ENCODE measurements at regions not wholly inside any gene's neighbourhood (a gene's known extent, or its start where the extent isn't known, plus 50 kb on each side); places are given as distances from the start of the nearest gene placed in this dataset.
"Not testable (repeated sequence)": the region's sequence is repeated elsewhere in the genome, so short reads cannot be mapped to it uniquely, and the experiment has no call there.

GRCh38 chr16:87033541-87034300, 283.5 kb downstream of the C16orf95 start:
- H3K36me3 Mint-ChIP-seq (ENCODE audit: low read depth): no peaks in the 10 kb centered on the region
- ATAC-seq (no peak), DNase-seq (no peak)
- no peaks in the 10 kb centered on the region for H3K27me3 Mint-ChIP-seq (ENCODE audit: low read depth)
- POLR2A ChIA-PET: no interaction called here
- CTCF ChIA-PET: interaction anchor here (0.8 kb wide), 1 partner anchor 29 kb away, joined by 4 read pairs; no protein-coding TSS in a partner anchor
- H3K9me3 Mint-ChIP-seq (ENCODE audit: insufficient read depth): no peaks in the 10 kb centered on the region
- no peak overlapping the region for H3K27ac Mint-ChIP-seq
- no peaks in the 10 kb centered on the region for H3K4me1 Mint-ChIP-seq (ENCODE audit: low read depth)
- no peak overlapping the region for H3K4me3 Mint-ChIP-seq

GRCh38 chr16:87034317-87034716, 282.9 kb downstream of the C16orf95 start:
- ATAC-seq (no peak), DNase-seq (no peak)
- no peaks in the 10 kb centered on the region for H3K9me3 Mint-ChIP-seq (ENCODE audit: insufficient read depth)
- no peaks in the 10 kb centered on the region for H3K4me1 Mint-ChIP-seq (ENCODE audit: low read depth)
- H3K36me3 Mint-ChIP-seq (ENCODE audit: low read depth): no peaks in the 10 kb centered on the region
- CTCF ChIA-PET: interaction anchor here (0.8 kb wide), 1 partner anchor 28 kb away, joined by 4 read pairs; no protein-coding TSS in a partner anchor
- H3K4me3 Mint-ChIP-seq: no peak overlapping the region
- POLR2A ChIA-PET: no interaction called here
- H3K27ac Mint-ChIP-seq: no peak overlapping the region
- no peaks in the 10 kb centered on the region for H3K27me3 Mint-ChIP-seq (ENCODE audit: low read depth)

- no peak for DNase-seq
- no peak overlapping the region for H3K4me3 Mint-ChIP-seq
- no peaks in the 10 kb centered on the region for H3K9me3 Mint-ChIP-seq (ENCODE audit: insufficient read depth)
- POLR2A ChIA-PET: no interaction called here
- CTCF ChIA-PET: no interaction called here
- H3K4me1 Mint-ChIP-seq (ENCODE audit: low read depth): no peaks in the 10 kb centered on the region
- H3K36me3 Mint-ChIP-seq (ENCODE audit: low read depth): no peaks in the 10 kb centered on the region
- no peak overlapping the region for H3K27ac Mint-ChIP-seq
- H3K27me3 Mint-ChIP-seq (ENCODE audit: low read depth): no peaks in the 10 kb centered on the region
- no peak for ATAC-seq
Measured at GRCh38 chr16:87035053-87035452, 282.1 kb downstream of the C16orf95 start.

GRCh38 chr16:87037012-87037411, 280.2 kb downstream of the C16orf95 start:
- Mint-ChIP-seq H3K27me3 (ENCODE audit: low read depth) (no peaks in the 10 kb centered on the region), H3K36me3 (ENCODE audit: low read depth) (no peaks in the 10 kb centered on the region), H3K4me3 (no peak overlapping the region), H3K4me1 (ENCODE audit: low read depth) (no peaks in the 10 kb centered on the region), H3K9me3 (ENCODE audit: insufficient read depth) (no peaks in the 10 kb centered on the region), H3K27ac (no peak overlapping the region)
- DNase-seq (no peak), ATAC-seq (no peak)
- ChIA-PET POLR2A (no interaction called here), CTCF (interaction anchor here (1.1 kb wide), 1 partner anchor 25 kb away, joined by 6 read pairs; no protein-coding TSS in a partner anchor)

- H3K4me1 Mint-ChIP-seq (ENCODE audit: low read depth); ATAC-seq; H3K4me3 Mint-ChIP-seq; H3K9me3 Mint-ChIP-seq (ENCODE audit: insufficient read depth); H3K36me3 Mint-ChIP-seq (ENCODE audit: low read depth); CTCF ChIA-PET; H3K27me3 Mint-ChIP-seq (ENCODE audit: low read depth); H3K27ac Mint-ChIP-seq; POLR2A ChIA-PET; DNase-seq: not testable (repeated sequence)
Measured at GRCh38 chr16:87038528-87038927, 278.7 kb downstream of the C16orf95 start.

GRCh38 chr16:87040169-87041117, 276.7 kb downstream of the C16orf95 start:
- Mint-ChIP-seq H3K27ac (no peak overlapping the region), H3K27me3 (ENCODE audit: low read depth) (no peaks in the 10 kb centered on the region), H3K9me3 (ENCODE audit: insufficient read depth) (no peaks in the 10 kb centered on the region), H3K36me3 (ENCODE audit: low read depth) (no peaks in the 10 kb centered on the region), H3K4me3 (no peak overlapping the region), H3K4me1 (ENCODE audit: low read depth) (no peaks in the 10 kb centered on the region)
- CTCF ChIA-PET: no interaction called here
- DNase-seq (no peak), ATAC-seq (no peak)
- POLR2A ChIA-PET: no interaction called here

- ATAC-seq: no peak
Measured at GRCh38 chr16:87041286-87041685, 275.9 kb downstream of the C16orf95 start.

GRCh38 chr16:87042551-87043230, 274.5 kb downstream of the C16orf95 start:
- Mint-ChIP-seq H3K36me3 (ENCODE audit: low read depth) (no peaks in the 10 kb centered on the region), H3K27ac (no peak overlapping the region), H3K4me3 (no peak overlapping the region), H3K9me3 (ENCODE audit: insufficient read depth) (no peaks in the 10 kb centered on the region), H3K27me3 (ENCODE audit: low read depth) (no peaks in the 10 kb centered on the region), H3K4me1 (ENCODE audit: low read depth) (no peaks in the 10 kb centered on the region)
- ChIA-PET CTCF (interaction anchor here (1.5 kb wide), 1 partner anchor 20 kb away, joined by 8 read pairs; no protein-coding TSS in a partner anchor), POLR2A (no interaction called here)
- DNase-seq (no peak), ATAC-seq (no peak)

More at GRCh38 chr16:87041286-87041685, 275.9 kb downstream of the C16orf95 start:
- ChIA-PET CTCF (no interaction called here), POLR2A (no interaction called here)
- Mint-ChIP-seq H3K4me1 (ENCODE audit: low read depth) (no peaks in the 10 kb centered on the region), H3K27ac (no peak overlapping the region), H3K27me3 (ENCODE audit: low read depth) (no peaks in the 10 kb centered on the region), H3K9me3 (ENCODE audit: insufficient read depth) (no peaks in the 10 kb centered on the region), H3K4me3 (no peak overlapping the region), H3K36me3 (ENCODE audit: low read depth) (no peaks in the 10 kb centered on the region)
- no peak for DNase-seq

GRCh38 chr16:87043231-87044031, 273.8 kb downstream of the C16orf95 start:
- no peaks in the 10 kb centered on the region for H3K36me3 Mint-ChIP-seq (ENCODE audit: low read depth)
- ChIA-PET CTCF (interaction anchor here (1.5 kb wide), 1 partner anchor 19 kb away, joined by 8 read pairs; no protein-coding TSS in a partner anchor), POLR2A (no interaction called here)
- DNase-seq (no peak), ATAC-seq (no peak)
- no peaks in the 10 kb centered on the region for H3K9me3 Mint-ChIP-seq (ENCODE audit: insufficient read depth)
- H3K4me1 Mint-ChIP-seq (ENCODE audit: low read depth): no peaks in the 10 kb centered on the region
- no peaks in the 10 kb centered on the region for H3K27me3 Mint-ChIP-seq (ENCODE audit: low read depth)
- no peak overlapping the region for H3K27ac Mint-ChIP-seq
- H3K4me3 Mint-ChIP-seq: no peak overlapping the region

GRCh38 chr16:87044032-87044382, 273.2 kb downstream of the C16orf95 start:
- H3K27ac Mint-ChIP-seq: no peak overlapping the region
- no peaks in the 10 kb centered on the region for H3K36me3 Mint-ChIP-seq (ENCODE audit: low read depth)
- ChIA-PET CTCF (interaction anchor here (1.5 kb wide), 1 partner anchor 19 kb away, joined by 8 read pairs; no protein-coding TSS in a partner anchor), POLR2A (no interaction called here)
- no peaks in the 10 kb centered on the region for H3K9me3 Mint-ChIP-seq (ENCODE audit: insufficient read depth)
- H3K27me3 Mint-ChIP-seq (ENCODE audit: low read depth): no peaks in the 10 kb centered on the region
- ATAC-seq (no peak), DNase-seq (no peak)
- no peaks in the 10 kb centered on the region for H3K4me1 Mint-ChIP-seq (ENCODE audit: low read depth)
- H3K4me3 Mint-ChIP-seq: no peak overlapping the region

GRCh38 chr16:87044829-87045228, 272.4 kb downstream of the C16orf95 start:
- DNase-seq: no peak
- Mint-ChIP-seq H3K9me3 (ENCODE audit: insufficient read depth) (no peaks in the 10 kb centered on the region), H3K4me1 (ENCODE audit: low read depth) (no peaks in the 10 kb centered on the region), H3K36me3 (ENCODE audit: low read depth) (no peaks in the 10 kb centered on the region), H3K27ac (no peak overlapping the region), H3K4me3 (no peak overlapping the region), H3K27me3 (ENCODE audit: low read depth) (no peaks in the 10 kb centered on the region)
- POLR2A ChIA-PET: no interaction called here
- CTCF ChIA-PET: no interaction called here
- no peak for ATAC-seq
